ENCODE measurements at regions not wholly inside any gene's neighbourhood (a gene's known extent, or its start where the extent isn't known, plus 50 kb on each side); places are given as distances from the start of the nearest gene placed in this dataset.

DNA sequence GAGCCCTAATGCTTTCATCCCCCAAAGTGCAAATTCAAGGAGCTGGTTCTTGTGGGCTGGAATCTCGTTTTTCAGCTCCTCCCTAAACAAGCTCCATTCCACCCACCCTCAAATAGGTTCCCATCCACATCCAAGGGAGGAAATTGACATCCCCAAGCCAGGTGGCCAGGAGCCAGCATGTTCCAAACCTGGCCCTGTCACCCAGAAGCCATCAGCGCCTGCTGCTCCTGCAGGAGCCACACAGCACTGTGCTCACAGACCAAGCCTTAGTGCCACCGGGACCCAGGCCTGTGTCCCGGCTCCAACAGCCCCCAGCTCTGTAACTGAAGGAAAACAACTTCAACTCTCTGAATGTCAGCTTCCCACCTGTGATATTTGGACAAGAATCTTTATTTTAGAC is 263.6 kb downstream of the UACA start:
- TF ChIP-seq MXI1 (conservative IDR thresholded peaks at IDR 0.05; ENCODE audit: poor library complexity, severe bottlenecking) (no peak), CTCF (IDR thresholded peaks at IDR 0.05; ENCODE audit: poor library complexity, severe bottlenecking) (no peak), POLR2AphosphoS5 (IDR thresholded peaks at IDR 0.05) (no peak), EP300 (conservative IDR thresholded peaks at IDR 0.05; ENCODE audit: poor library complexity, severe bottlenecking) (no peak), EZH2 (IDR thresholded peaks at IDR 0.05; ENCODE audit: borderline replicate concordance, insufficient read depth, low read length, poor library complexity, severe bottlenecking) (no peak), RAD21 (conservative IDR thresholded peaks at IDR 0.05) (no peak), SMC3 (conservative IDR thresholded peaks at IDR 0.05; ENCODE audit: poor library complexity) (no peak), REST (IDR thresholded peaks at IDR 0.05; ENCODE audit: borderline replicate concordance) (no peak), TAF1 (IDR thresholded peaks at IDR 0.05; ENCODE audit: low read depth) (no peak)
- Histone ChIP-seq H3K27ac (ENCODE audit: low read length) (no peak overlapping the region), H3K79me2 (replicated peaks; ENCODE audit: insufficient read depth, low read length) (no peaks in the 10 kb centered on the region), H3K9ac (ENCODE audit: low read length) (no peak overlapping the region), H3K36me3 (ENCODE audit: insufficient read depth, low read length) (no peaks in the 10 kb centered on the region), H3K4me3 (ENCODE audit: low read length) (no peak overlapping the region), H3K9me3 (ENCODE audit: low read length) (no peaks in the 10 kb centered on the region), H3K9me2 (ENCODE audit: insufficient read depth, low read length) (no peaks in the 10 kb centered on the region), H2AFZ (ENCODE audit: low read depth, low read length) (no peak overlapping the region), H3F3A (ENCODE audit: insufficient read depth, low read length, poor library complexity, severe bottlenecking) (no peaks in the 10 kb centered on the region), H4K20me1 (ENCODE audit: insufficient read depth) (no peaks in the 10 kb centered on the region), H3K4me2 (ENCODE audit: low read length) (no peak overlapping the region), H3K27me3 (ENCODE audit: insufficient read depth, low read depth, low read length) (no peaks in the 10 kb centered on the region)

DNA sequence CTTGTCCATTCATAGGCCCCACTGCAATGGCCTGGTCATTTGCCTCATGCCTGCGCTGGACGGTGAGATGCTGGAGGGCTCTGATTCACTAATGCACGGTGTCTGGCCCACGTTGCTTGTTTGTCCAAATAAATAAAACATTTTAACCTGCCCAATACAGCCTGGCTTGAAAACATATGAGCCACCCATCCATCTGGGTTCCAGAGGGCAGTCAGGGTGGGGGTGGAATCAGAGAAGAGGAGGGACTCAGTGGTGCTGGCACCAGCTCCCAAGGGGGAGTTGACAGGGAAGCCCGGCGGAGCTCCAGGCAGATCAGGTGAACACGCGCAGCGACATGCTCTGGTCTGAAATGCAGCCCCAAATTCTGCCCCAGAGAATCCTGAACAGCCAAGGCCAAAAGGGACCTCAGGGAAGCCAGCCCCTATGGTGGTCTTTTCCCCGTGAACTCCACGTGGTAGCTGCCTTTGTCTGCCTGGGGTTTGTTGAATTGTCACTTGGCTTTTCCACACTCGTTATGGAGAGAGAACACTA is 265.2 kb downstream of the UACA start:
- TF ChIP-seq REST (IDR thresholded peaks at IDR 0.05; ENCODE audit: borderline replicate concordance) (no peak), EP300 (conservative IDR thresholded peaks at IDR 0.05; ENCODE audit: poor library complexity, severe bottlenecking) (no peak), RAD21 (conservative IDR thresholded peaks at IDR 0.05) (no peak), EZH2 (IDR thresholded peaks at IDR 0.05; ENCODE audit: borderline replicate concordance, insufficient read depth, low read length, poor library complexity, severe bottlenecking) (no peak), POLR2AphosphoS5 (IDR thresholded peaks at IDR 0.05) (no peak), MXI1 (conservative IDR thresholded peaks at IDR 0.05; ENCODE audit: poor library complexity, severe bottlenecking) (no peak), TAF1 (IDR thresholded peaks at IDR 0.05; ENCODE audit: low read depth) (no peak), SMC3 (conservative IDR thresholded peaks at IDR 0.05; ENCODE audit: poor library complexity) (no peak), CTCF (IDR thresholded peaks at IDR 0.05; ENCODE audit: poor library complexity, severe bottlenecking) (no peak)
- no peak overlapping the region for H3K27ac ChIP-seq (ENCODE audit: low read length)
- H3K36me3 ChIP-seq (ENCODE audit: insufficient read depth, low read length) = no peaks in the 10 kb centered on the region
- H4K20me1 ChIP-seq (ENCODE audit: insufficient read depth) = no peaks in the 10 kb centered on the region
- no peak overlapping the region for H2AFZ ChIP-seq (ENCODE audit: low read depth, low read length)
- no peaks in the 10 kb centered on the region for H3K9me2 ChIP-seq (ENCODE audit: insufficient read depth, low read length)
- H3F3A ChIP-seq (ENCODE audit: insufficient read depth, low read length, poor library complexity, severe bottlenecking) = no peaks in the 10 kb centered on the region
- no peak overlapping the region for H3K9ac ChIP-seq (ENCODE audit: low read length)
- H3K4me2 ChIP-seq (ENCODE audit: low read length) = no peak overlapping the region
- H3K79me2 ChIP-seq (replicated peaks; ENCODE audit: insufficient read depth, low read length) = no peaks in the 10 kb centered on the region
- H3K9me3 ChIP-seq (ENCODE audit: low read length) = no peaks in the 10 kb centered on the region
- no peak overlapping the region for H3K4me3 ChIP-seq (ENCODE audit: low read length)
- no peaks in the 10 kb centered on the region for H3K27me3 ChIP-seq (ENCODE audit: insufficient read depth, low read depth, low read length)

Data from neural cell (in vitro differentiated cells).